ENCODE measurements at regions not wholly inside any gene's neighbourhood (a gene's known extent, or its start where the extent isn't known, plus 50 kb on each side); places are given as distances from the start of the nearest gene placed in this dataset.

DNA sequence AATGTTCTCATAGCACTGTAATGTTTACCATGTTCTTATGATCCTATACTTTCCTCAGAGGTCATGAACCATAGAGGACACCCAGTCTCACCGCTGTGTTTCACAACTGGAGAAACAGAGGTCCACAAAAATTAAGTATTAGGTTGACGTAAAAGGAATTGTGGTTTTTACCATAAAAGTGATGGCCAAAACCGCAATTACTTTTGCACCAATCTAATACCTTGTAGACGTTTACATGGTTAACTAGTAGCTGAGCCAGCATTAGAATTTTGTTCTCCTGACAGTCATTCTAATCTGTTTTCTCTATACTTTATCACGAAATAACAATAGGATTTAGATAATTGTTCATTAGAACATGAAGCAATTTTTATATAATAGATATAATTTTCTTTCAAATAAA lies 763.4 kb upstream of the ARGLU1 start:
- no peak for DNase-seq (ENCODE audit: low spot score)

DNA sequence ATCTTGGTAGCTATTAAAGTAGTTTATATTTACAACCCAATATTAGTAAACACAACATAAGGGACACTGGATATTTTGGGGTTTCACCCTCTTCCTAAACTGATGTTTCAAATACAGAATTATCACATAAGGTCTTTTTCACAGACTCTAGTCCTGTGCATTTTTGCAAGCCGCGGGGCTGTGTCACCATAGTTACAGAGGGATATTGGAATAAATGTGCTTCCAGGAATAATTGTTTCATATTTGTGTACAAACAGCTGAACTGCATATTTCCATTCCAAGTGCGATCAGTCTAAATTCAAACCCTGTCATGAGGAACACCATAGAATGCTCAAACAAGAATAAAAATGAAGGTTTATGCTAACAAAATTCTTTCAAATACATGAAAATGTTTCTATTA lies 762.5 kb upstream of the ARGLU1 start:
- DNase-seq (ENCODE audit: low spot score), result no peak

DNA sequence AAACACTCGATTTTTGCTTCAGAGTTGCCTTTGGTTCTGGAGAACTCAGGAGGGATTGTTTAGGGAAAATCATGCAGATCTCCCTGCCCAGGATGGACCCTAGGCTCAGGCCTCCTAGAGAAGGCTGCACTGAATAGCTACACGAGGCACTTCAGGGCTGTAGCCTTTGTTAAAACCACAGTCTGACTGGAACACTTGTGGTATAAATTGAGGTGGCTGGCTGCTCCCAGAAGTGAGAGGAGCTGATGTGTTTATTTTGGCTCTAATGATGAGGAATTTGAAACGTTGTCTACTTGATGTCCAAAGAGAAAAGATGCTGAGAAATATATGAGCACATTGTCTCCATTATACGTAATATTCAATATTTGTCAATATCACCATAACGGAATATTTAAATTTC lies 762.1 kb upstream of the ARGLU1 start:
- no peak for DNase-seq (ENCODE audit: low spot score)

DNA sequence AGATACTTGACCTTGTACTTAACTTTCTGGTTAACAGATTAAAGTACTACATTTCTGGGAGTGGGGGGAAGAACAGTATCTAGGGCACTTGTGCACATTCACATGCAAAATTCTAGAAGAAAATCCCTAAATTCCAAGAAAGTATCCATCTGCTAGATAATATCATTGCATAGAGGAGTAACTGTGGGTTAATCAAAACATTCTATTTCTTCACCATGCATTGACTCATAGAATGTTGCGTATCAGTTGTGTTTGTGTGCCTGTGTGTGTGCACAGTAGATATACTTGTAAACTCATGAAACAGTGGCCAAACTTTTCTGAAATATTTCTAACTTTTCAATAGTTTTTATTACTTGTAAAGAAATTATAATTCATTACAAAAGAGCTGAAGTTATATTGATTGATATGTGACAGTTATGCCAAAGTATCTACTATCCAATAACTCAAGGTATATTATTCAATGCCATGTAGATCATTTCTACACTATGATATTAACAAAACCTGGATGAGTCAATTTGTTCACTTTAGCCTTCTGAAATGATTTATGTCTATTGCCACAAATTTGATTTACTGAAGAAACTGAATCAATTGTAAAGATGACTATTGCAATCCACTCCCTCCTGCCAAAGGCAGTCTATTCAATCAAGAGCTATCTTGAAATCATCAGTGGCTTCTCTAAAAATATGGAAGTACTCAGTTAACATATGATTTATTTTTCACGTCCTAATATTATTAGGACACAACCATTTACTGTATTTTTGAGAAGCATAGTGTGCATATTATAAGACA lies 756.7 kb upstream of the ARGLU1 start:
- DNase-seq (ENCODE audit: low spot score), result no peak

DNA sequence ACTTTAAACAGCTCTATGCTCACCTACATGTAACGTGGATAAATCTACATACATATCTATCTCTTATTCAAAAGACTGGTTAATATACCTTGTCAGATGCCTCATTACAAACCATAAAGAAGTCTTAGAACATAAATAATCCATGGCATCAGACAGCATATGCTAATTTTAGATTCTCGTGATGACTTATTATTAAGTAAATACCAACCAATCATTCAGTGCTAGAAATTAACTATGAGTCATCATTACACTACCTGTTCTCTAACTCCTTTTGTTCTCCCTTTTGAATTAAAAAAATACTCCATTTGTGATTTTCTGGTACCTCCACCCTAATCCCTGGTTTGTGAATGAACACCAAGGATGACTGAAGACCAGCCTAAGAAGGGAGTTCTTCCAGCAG lies 754.3 kb upstream of the ARGLU1 start:
- DNase-seq (ENCODE audit: low spot score), result peak; percentile 8

DNA sequence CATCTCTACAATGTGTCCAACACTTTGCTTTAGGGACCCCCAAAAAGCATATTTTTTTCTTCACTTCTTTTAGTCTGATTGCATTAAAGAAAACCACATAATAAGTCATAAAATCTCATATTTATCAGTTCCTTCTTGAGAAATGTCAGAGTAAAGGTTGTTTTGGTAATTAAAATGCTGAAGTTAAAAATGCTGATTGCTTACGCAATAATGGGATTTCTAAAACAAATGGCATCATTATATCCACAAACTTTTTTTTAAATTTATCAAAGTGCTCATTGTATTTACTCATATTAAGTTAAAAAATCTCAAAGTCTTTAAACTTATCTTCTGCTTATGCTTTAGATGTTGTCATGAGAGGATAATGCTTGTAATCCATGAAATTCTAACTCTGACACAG lies 737.2 kb upstream of the ARGLU1 start:
- DNase-seq (ENCODE audit: low spot score), result no peak

DNA sequence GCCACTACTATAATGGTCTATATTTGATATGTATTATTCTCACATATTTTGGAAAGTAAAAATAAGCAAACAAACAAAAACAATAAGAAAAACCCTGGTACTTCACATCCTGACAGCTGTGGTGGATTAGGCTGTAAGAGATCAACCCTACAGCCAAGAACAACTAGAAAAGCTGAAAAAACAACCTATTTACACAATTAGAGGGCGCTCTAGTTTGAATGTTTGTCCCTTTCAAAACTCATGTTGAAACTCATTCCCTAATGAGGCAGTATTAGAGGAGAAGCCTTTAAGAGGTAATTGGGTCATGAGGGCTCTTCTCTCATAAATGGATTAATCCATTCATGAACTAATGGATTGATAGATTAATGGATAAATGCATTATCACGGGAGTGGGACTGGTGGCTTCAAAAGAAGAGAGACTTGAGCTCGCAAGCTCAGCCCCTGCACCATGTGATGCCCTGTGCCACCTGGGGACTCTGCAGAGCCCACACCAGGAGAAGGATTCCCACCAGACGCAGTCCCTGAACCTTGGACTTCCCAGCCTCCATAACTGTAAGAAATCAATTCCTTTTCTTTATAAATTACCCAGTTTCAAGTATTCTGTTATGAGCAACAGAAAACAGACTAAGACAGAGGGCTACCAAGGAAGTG lies 733.9 kb upstream of the ARGLU1 start:
- no peak for DNase-seq (ENCODE audit: low spot score)

DNA sequence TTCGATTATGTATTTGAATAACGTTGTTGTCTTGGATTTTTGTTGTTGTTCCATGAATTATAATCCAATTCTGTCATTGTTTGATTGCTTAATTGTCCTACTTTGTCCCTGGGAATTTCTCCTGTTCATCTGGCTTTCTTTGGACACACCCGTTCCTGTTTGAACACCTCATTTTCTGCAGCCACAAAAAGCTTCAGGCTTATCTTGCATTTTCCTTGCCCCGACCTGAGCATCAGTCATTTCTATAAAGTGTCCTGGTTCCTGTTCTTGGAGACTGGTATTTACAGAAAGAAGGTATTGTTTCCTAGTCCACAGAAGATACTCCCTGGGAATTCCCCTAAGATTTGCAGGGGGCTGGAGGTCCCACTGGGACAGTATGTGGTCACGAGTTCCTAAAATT lies 731.8 kb upstream of the ARGLU1 start:
- no peak for DNase-seq (ENCODE audit: low spot score)

DNA sequence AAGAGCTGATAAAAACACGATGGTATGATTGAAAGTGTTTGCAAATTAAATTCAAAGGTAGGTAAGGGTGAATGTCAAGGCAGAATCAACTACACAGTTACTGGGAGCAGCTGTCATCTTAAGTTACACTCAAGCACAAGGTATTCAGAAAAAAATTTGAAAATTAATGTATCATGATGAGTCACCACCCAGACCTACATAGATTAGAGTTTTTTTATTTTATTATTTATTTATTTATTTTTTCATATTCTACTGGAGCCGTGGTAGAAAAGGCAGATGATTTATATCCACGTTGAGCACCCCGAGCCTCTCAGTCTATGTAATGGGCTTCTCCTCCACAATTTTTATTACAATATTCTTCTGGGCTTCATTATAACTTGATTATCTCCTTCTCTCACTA lies 728.9 kb upstream of the ARGLU1 start:
- DNase-seq (ENCODE audit: low spot score), result no peak

DNA sequence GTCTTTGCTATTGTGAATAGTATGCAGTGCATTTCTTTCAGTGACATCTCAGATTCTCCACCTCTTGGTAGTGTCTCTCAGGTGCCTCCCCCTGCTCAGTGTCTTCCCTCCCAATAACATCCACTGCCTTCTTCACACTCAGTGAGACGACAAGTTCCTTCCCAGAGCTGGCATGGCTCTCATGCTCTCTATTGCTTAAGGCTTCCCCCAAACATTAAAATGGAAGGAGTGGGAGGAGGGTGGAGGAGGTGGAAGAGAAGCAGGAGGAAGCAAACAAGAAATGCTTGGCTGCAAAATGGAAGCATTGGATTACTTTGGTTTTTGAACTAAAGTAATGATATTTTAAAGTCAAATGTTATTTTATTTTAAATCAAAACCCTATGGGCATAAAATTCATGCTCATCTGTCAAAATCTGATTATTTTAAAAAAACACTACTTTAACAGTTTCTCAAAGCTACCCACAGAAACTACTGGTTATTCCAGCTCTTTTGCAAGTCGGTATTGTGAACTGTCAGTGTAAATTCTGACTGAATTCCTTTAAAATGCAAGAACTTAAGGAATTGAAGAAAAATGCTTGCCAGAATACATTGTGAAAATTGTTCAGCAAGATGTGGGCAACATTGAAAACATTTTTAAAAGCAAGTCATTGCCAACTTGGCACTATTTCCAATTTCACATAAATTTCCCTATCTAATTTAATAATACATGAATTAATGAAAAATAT lies 727.6 kb upstream of the ARGLU1 start:
- DNase-seq (ENCODE audit: low spot score), result no peak

DNA sequence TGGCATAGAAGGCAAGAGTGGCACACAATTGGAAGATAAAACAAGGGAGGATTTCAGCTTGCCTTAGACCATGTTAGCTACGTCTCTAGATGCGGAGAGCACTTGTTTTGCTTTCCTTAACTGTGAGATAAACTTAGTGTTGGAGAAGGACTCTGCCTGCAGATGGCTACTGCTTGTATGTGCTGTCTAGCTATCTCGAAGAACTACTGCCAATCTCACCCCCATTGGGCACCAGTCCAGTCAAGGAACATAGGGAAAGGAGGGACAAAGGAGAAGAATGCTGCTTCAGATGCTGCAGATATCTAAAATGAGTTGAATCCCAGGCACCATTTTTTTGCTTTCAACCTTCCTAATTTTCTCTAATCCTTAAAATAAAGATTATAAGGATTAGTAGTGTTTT lies 726.0 kb upstream of the ARGLU1 start:
- DNase-seq (ENCODE audit: low spot score), result no peak

DNA sequence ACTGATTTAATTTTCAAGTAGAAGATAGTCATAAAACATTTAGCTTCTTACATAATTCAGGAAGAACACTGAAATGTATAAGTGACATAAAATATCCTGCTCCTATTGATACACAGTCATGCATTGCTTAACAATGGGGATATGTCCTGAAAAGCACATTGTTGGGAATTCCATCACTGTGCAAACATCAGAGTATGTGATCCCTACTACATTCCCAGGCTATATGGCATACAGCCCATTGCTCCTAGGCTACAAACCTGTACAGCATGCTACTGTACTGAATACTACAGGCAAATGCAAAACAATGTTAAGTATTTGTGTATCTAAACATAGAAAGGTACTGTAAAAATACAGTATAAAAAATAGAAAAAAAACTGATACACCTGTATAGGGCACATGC lies 723.9 kb upstream of the ARGLU1 start:
- no peak for DNase-seq (ENCODE audit: low spot score)

DNA sequence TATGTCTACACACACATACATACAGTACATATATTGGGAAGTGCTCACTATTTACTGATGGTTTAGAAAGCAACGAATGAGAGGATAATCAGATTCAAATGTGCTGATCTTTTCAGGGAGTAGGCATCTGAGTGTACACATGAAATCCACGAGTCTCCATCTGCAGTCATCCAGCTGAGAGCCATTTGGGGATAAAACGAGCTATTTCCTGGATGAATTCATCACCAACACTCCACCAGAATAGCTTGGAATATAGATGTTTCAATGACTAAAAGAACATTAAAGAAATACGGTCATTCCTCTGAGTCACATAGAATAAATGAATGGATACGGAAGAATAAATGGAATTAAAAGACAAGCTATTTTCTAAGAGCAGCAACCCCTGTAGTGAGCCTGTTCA lies 721.6 kb upstream of the ARGLU1 start:
- DNase-seq (ENCODE audit: low spot score), result no peak

DNA sequence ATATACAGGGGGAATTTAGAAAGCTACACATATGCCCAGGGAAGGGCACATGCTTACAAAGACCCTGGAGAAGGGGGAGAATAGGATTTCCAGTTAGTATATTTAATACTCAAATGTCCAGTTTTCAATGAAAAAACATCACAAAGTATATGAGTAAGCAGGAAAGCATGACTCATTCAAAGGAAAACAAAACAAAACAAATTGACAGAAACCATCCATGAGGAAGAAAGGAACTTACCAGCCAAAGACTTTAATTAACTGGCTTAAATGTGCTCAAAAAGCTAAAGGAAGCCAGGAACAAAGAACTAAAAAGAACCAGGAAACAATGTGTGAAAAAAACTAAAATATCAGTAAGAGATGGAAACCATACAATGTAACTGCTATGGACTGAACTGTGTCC lies 716.2 kb upstream of the ARGLU1 start:
- peak; percentile 26 for DNase-seq (ENCODE audit: low spot score)

DNA sequence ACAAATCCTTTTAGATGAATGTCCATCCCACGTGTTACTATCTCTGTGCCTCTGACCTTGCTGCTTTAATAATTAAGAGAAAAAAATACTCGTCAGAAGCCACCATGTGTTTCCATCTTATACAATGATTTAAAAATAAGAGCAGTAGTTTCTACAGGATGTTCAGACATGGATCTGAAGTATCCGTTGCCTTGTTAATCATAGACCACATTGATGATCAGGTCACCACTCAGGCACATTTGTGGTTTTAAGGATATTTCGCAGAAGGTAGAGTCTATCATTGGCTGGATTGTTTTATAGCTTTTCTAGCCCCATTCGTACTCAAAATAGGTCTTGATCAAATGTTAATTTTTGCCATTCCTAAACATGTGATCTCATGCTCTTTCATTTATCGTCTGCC lies 710.0 kb upstream of the ARGLU1 start:
- no peak for DNase-seq (ENCODE audit: low spot score)

DNA sequence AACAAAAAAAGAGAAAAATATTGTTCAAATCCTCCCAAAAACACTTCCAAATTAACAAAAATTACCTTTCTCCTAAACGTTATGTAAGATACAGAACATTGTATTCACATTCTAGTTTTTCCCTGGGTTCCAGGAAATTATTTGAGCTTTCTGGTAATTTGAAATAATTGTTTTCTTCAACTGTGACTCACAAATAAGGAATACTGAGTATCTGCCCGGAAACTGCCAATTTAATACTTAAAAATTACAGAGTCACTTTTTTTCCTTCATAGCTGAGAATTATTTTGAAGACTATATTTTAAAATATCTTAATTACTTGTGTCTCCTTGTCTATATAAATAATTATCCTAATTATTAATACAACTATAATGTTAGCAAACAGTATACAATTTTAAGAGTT lies 709.0 kb upstream of the ARGLU1 start:
- DNase-seq (ENCODE audit: low spot score), result no peak

DNA sequence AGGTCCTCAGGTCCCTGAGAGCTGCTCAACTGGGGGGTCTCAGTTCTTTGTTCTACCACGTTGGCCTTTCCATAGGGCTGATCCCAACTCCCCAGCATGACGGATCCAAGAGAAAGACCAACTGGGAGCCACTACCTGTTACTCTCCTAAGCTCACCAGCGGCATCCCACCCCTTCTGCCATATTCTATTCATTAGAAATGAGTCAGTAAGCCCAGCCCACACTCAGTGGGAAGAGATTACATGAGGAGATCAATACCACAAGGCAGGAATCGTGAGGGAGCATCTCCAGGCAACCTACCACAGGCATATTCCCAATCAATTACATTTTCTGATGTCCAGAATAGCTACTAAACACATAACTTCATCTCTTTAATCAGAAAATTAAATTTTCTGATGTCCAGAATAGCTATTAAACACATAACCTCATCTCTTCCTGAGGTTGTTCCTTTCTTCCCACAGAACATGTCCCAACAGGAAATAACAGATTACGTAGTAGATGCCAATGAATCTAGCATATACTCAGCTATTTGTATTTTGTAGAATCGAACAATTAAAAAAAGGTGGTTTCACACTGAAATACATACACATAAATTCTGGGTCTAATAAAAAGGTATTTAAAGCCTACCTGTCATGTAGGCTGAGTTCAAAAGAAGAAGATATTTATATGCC lies 708.1 kb upstream of the ARGLU1 start:
- DNase-seq (ENCODE audit: low spot score), result no peak

DNA sequence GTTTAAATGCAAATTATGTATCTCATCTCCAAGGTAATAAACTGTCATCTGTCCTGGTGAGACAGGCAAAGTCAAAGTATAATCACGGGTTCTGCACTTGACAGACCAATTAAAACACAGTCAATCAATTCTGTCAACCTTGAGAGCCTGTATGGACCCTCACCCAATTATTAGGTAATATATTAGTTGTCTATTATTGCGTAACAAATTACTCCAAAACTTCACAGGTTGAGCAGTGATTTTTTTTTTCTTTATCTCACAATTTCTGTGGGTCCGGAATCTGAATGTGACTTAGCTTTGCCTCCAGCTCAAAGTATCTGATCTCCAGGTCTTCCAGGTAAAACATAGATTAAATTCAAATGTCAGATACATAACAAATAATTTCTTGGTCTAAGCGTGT lies 707.4 kb upstream of the ARGLU1 start:
- DNase-seq (ENCODE audit: low spot score), result no peak

DNA sequence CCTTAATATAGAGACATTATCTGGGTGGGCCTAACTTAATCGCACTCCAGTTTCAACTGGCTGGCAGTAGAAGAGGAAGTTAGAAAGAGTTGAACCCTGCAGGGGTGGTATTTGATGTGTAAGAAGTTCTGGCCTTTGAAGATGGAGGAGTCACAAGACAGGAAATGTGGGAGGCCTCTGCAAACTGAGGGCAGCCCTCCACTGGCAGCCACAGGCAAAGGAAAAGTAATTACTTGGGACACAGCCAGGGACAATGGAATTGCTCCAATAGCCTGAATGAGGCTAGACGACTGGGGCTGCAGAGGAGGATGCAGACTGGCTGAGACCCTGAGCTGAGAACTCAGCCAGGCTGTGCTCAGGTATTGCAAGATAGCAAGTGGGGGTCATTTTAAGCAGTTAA lies 703.3 kb upstream of the ARGLU1 start:
- peak; percentile 51 for DNase-seq (ENCODE audit: low spot score)

DNA sequence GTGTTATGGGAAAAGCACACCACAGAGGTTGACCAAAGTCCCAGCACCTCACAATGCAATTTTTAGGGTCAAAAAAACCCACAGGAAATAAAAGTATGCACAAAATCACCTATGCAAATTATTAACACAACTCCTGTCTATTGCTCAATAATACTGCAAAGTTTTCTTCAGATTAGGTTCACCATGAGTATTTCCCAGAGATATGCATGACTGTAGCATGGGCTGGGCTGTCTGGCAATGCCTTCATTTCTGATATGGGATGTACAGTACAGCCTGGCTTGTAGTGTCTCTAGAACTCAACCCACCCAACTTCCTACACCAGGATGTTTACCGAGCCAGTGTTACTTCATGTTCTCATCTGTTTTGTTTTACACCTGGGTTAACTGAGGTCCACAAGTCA lies 698.7 kb upstream of the ARGLU1 start:
- no peak for DNase-seq (ENCODE audit: low spot score)

DNA sequence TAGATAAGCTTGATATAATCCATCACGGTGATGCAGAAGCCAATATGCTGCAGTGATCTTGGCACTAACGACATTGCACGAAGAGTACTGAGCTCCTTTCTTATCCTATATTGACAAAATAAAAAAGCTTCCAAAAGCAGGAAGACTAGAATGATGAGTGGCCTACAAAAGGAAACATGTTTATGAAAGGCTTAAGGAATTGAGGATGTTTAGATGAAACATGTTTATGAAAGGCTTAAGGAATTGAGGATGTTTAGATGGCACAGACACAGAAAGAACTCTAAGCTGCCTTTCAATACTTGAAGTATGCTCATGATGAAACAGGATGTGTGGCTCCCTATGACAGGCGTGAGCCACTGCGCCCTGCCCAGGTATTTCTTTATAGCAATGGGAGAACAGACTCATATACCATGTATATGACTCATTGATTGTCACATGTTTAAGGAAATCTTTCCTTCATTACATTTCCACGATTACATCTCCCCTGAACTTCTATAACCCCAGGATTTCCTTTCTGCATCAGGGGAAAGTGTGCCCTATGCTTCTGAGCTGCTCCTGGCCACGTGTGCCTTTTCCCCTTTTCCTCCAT lies 690.8 kb upstream of the ARGLU1 start:
- peak; percentile 15 for DNase-seq (ENCODE audit: low spot score)

DNA sequence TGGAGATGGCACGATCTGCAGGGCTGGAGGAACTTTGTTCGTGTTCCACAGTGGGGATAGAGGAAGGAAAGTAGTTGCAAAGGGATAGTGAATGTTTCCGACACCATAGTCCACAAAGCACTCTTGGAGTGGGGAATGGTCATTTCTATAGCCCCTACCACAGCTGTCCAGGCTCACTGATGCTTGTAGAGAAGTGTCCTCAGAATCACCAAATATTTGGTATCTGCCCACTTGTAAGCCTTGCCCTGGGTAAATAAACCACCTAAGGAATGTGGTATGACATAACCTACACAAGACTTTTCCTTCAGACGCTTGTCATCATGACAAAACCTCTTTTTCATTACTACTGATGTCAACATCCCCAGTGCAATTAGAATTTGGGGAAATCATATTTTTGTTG lies 686.5 kb upstream of the ARGLU1 start:
- DNase-seq (ENCODE audit: low spot score), result peak; percentile 28
